Transverse colon (tissue), 4 donors: ENCODE measurements at regions not wholly inside any gene's neighbourhood (a gene's known extent, or its start where the extent isn't known, plus 50 kb on each side); places are given as distances from the start of the nearest gene placed in this dataset.

Source experiments
- POLR2A ChIP-seq: fragments of 450-650 bp; IDR thresholded peaks from one replicate; pipeline ENCODE4 v1.6.1; 2016; ENCODE audit warnings: antibody characterized with exemption, mild to moderate bottlenecking, moderate library complexity
- POLR2AphosphoS5 ChIP-seq, 3 donors: sonication (generic); formaldehyde crosslinking; IDR thresholded peaks; one replicate each; pipeline ENCODE4 v1.6.1; 2016; ENCODE audit warnings: antibody characterized with exemption in 3 of 3
- TF ChIP-seq, protein P1 (sequence below), 5 experiments: fragments of 200-600 bp in 3 of 5; fragments of 450-650 bp in 2 of 5; sonication (generic) in 3 of 5; IDR thresholded peaks; 1 replicate in 2 of 5; 2 replicates in 3 of 5; pipeline ENCODE4 v1.5.1; 2016 to 2017; ENCODE audit warnings: antibody characterized with exemption in 5 of 5, inconsistent platforms in 3 of 5, mild to moderate bottlenecking in 2 of 5, moderate library complexity in 1 of 5

DNA sequence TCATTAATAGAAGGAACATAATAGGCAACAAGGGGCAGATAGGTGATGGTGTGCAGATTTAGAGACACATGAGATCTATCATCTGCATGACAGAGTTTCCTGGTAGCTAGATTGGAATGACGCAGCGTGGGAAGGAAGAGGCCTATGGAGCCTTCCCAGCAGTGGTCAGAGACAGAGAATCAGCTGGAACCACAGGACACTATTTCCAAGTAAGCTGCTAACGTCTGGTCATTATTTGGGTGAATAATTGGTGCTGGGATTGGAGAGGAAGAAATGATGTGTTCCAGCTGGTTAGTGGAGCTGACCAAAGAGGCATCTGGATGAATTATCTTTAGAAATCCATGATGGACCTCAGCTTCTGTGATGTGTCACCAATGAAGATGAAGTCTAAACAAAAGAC is 91.2 kb upstream of the PRR16 start:
- TF ChIP-seq, protein P1, sequence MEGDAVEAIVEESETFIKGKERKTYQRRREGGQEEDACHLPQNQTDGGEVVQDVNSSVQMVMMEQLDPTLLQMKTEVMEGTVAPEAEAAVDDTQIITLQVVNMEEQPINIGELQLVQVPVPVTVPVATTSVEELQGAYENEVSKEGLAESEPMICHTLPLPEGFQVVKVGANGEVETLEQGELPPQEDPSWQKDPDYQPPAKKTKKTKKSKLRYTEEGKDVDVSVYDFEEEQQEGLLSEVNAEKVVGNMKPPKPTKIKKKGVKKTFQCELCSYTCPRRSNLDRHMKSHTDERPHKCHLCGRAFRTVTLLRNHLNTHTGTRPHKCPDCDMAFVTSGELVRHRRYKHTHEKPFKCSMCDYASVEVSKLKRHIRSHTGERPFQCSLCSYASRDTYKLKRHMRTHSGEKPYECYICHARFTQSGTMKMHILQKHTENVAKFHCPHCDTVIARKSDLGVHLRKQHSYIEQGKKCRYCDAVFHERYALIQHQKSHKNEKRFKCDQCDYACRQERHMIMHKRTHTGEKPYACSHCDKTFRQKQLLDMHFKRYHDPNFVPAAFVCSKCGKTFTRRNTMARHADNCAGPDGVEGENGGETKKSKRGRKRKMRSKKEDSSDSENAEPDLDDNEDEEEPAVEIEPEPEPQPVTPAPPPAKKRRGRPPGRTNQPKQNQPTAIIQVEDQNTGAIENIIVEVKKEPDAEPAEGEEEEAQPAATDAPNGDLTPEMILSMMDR (IDR thresholded peaks at IDR 0.05), result no peak
- TF ChIP-seq POLR2A, result no peak
- peak in 2 of 3 donors; percentile 5 to 8 for TF ChIP-seq POLR2AphosphoS5 (IDR thresholded peaks at IDR 0.05)
